GM21619 (cell line): ENCODE measurements at regions not wholly inside any gene's neighbourhood (a gene's known extent, or its start where the extent isn't known, plus 50 kb on each side); places are given as distances from the start of the nearest gene placed in this dataset.
"Not testable (repeated sequence)": the region's sequence is repeated elsewhere in the genome, so short reads cannot be mapped to it uniquely, and the experiment has no call there.

Source experiments
- ATAC-seq: cut with Tn5 transposase; IDR thresholded peaks from one replicate; pipeline ENCODE4 v1.9.1; 2021; ENCODE audit not compliant: unreplicated experiment

DNA sequence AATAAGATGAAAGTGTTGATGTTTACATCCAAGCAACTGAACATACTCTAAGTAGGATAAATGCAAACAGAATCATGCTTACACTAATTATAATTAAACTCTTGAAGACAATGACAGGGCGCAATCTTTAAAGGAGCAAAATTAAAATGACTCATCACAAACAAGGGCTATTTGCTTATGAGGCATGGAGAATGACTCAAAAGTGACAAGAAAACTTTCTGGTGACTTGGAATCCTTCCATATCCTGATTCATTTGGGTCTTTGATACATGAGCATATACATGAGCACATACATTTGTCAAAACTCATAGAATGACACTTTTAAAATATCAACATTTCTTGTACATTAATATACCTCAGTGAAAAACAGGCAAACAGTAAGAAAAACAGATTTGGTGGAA lies 1632.3 kb downstream of the KCNT2 start:
- no peak for ATAC-seq

DNA sequence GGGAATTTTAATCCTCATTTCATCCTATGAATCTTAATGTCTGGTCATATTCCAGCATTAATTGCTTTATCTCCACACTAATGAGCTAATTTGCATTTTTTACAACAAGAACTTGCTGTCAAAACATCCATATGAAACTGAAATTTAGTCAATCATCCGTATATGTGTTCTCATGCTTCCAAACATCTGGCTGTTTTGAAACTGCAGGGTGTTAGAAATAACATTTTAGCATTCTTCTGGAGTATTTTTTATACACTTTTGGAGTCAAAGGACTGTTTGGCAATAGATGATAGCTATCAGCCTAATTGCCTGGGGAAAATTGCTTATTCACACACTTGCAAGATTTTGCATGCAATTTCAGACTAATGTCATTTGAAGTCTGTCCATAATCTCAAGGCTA lies 1639.3 kb downstream of the KCNT2 start:
- ATAC-seq, result no peak

DNA sequence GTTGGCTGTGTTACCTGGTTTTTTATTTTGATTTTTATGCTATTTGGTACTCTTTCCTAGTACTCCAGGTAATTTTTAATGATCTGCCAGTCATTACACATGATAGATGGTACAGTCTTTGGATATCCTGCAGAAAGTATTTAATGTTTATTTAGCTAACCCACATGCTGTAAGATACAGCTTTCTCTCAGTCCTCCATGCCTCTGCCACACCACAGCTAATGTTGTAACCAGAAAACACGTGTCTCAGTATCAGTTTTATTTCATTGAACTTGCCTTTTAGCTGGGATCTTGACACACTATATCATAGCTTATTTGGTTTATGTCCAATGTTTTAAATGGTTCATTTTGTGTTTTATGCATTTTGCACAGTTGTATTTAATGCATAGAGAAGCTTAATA lies 1648.4 kb downstream of the KCNT2 start:
- ATAC-seq, result no peak

DNA sequence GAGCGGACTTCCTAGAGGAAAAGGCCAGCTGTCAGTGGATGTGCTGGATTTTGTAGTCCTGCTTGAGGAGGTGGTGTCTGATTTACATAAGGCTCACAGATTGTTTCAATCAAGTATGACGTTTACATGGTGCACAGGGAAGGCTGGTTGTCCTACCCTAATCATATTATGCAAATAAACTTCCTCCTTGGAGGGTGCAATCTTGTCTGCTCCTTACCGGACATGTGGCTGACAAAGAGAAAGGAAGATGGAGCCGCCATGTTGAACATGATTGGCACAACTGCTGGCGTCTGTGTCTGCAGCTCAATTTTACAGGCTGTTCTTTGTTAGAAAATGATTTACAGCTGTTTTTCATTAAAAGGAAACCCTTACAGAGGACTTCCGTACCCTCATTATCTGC lies 1656.1 kb downstream of the KCNT2 start:
- ATAC-seq, result no peak

DNA sequence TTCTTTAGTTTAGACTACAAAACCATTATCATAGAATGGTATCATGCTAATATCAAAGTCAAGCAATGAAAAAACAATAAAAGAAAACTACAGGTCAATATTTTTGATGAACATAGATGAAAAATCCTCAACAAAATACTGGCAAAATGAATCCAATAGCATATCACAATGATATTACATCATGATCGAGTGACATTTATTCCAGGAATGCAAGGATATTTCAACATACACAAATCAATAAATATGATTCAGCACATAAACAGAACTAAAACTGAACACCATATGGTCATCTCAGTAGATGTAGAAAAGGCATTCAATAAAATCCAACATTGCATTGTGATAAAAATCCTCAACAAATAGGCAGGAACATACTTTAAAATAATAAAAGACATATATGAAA lies 1657.7 kb downstream of the KCNT2 start:
- no peak for ATAC-seq

DNA sequence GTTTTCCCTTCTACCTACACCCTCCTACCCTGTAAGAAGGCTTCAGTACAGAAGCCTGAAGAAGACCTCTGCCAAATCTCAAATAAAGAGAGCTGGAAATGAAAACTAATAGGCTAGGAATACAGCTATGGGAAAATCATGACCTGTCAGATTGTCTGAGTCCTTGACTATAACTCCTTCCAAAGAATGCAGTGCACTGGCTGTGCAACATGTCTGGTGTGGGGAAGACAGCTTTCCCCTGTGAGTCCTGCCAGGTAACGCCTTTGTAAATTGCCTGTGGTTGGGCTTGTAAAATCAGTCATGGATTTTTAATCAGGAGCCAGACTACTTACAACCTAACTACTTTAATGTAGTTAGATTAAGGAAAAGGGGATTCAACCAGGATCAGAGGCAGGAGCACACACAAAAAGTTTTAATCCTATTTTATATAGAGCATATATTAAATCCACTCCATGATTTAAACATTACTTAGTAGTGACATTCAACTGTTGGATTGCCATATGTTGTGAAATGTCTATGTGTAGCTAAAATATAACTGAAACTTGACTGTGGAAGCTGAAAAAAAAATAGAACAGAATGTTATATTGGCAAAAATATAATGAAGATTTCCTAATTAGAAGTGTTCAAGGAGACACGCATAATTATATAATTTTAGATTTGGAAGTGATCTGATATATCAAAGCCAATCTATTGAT lies 1667.8 kb downstream of the KCNT2 start:
- ATAC-seq, result no peak

DNA sequence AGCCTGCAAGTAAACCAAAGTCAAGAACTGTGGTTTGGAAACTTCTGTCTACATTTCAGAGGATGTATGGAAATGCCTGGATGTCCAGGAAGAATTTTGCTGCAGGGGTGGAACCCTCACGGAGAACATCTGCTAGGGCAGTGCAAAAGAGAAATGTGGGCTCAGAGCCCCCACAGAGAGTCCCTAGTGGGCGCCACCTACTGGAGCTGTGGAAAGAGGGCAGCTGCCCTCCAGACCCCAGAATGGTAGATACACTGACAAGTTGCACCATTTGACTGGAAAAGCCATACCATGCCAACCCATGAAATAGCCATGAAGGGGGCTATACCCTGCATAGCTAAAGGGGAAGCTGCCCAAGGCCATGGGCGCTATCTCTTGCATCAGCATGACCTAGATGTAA lies 1672.4 kb downstream of the KCNT2 start:
- ATAC-seq, result no peak

GRCh38 chr1:194931166-194931565 lies 1677.1 kb downstream of the KCNT2 start:
- no peak for ATAC-seq

DNA sequence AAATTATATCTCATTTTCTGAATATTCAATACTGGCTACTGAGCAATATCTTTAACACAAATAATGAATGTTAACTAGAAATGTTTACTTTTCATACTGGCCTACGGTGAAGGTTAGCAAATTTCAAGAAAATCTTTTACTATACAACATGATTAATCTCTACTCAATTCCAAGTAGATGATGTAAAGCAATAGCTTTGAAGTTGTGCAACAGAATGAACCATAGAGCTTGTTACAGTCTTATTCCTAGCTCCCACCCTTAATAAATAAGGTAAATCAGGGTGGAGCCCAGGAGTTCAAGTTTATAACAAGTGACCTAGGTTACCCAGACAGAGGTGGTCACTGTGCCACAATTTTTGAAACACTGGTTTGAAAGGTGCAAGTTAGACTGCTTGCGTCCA lies 1678.1 kb downstream of the KCNT2 start:
- ATAC-seq, result no peak

GRCh38 chr1:194929357-194929756 lies 1678.9 kb downstream of the KCNT2 start:
- no peak for ATAC-seq

GRCh38 chr1:194919146-194919545 lies 1689.1 kb downstream of the KCNT2 start:
- no peak for ATAC-seq

- no peak for ATAC-seq
Measured at GRCh38 chr1:194917769-194918168, 1690.5 kb downstream of the KCNT2 start.

- no peak for ATAC-seq
Measured at GRCh38 chr1:194908643-194909042, 1699.6 kb downstream of the KCNT2 start.

GRCh38 chr1:194903524-194903923 lies 1704.7 kb downstream of the KCNT2 start:
- no peak for ATAC-seq

DNA sequence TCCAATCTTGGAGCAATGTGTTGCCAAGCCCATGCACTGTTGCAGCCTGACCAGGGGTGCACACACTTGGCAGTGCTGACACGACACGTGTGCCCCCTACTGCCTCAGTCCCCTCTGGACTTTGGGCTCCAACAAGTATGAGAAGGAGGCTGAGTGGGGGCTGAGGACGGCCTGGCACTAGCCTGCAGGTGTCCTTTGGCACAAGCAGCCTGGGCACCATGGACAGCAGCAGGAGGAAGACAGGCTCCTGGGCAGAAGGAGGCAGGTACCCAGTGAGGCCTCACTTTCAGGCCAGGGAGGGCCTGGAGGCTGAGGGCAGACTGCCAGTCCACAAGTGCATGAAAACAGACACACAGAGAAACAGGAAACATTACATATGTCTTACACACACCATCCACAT lies 1702.9 kb upstream of the B3GALT2 start:
- no peak for ATAC-seq

DNA sequence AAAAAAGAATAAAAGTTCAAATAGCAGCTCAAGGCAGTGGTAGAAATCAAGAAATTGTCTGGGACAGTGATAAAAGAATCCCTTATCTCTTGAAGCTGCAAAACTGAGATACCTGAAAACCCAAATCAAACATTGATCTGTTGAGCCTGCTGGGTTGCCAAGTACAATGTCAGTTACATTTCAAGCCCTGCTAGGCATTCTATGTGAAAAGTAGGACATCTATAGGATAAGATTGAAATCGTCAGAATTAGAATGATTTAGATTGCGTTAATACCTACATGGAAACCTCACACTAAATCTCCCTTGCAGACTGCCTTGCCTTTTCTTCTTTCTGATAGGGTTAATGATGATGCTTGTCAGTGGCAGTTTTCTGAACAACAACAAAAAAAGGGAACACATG lies 1684.4 kb upstream of the B3GALT2 start:
- no peak for ATAC-seq

DNA sequence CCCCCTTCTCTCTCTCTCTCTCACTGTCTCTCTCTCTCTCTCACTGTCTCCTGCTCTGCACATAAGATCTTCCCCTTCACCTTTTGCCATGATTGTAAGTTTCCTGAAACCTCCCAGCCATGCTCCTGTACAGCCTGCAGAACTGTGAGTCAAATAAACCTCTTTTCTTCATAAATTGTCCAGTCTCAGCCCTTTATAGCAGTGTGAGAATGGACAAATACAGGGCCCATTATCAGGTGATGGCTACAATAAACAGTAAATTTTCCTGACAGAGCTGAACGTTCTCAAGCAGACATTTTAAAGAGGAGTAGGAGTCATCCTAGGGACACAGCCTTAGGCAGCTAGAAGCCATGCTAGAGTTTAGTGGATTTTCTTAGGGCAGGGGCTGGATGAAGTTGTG lies 1679.7 kb upstream of the B3GALT2 start:
- ATAC-seq, result no peak

- no peak for ATAC-seq
Measured at GRCh38 chr1:194865383-194865782, 1679.0 kb upstream of the B3GALT2 start.

GRCh38 chr1:194862129-194862528 lies 1675.7 kb upstream of the B3GALT2 start:
- ATAC-seq, result no peak

DNA sequence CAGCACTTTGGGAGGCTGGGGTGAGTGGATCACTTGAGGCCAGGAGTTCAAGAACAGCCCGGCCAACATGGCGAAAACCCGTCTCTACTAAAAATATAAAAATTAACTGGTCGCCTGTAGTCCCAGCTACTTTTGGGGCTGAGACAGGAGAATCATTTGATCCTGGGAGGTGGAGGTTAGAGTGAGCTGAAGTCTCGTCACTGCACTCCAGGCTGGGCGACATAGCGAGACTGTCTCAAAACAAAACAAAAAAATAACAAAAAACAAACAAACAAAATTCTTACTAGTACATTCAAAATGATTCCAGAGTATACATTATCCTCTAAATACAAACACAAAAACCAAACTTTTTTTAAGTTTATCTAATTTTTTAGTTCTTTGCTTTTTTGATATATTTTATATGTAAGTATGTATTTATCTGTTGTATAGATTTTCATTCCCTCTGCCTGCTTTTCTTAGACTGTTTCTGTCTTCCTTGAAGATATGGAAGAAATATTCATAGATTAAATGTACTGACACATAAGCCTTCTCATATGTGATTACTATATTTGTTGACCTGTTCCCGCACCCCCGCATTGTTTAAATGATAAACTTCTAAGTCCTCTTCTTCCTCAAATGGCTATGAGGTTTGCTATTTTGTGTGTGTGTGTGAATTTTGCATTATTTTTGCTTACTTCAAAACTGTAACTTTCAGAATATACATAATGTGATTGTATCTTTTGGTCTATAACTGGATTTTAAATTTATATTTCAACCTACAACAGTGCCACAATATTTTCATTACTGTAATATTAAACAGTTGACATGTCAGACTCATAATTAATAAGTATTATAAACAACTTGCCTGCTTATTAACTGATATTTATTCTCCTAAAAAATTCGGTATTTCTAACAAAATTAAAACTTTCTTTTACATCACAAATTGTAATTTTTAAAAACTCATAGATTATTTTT lies 1674.1 kb upstream of the B3GALT2 start:
- no peak for ATAC-seq

- not testable (repeated sequence) for ATAC-seq
Measured at GRCh38 chr1:194859481-194860154, 1673.2 kb upstream of the B3GALT2 start.
